NCI-H1417 (cell line): ENCODE measurements at regions not wholly inside any gene's neighbourhood (a gene's known extent, or its start where the extent isn't known, plus 50 kb on each side); places are given as distances from the start of the nearest gene placed in this dataset.

ENCODE experiments used
- DNase-seq, 3 experiments: peaks; one replicate each; lab custom pipeline; 2025; lab: John Stamatoyannopoulos, UW

GRCh38 chr2:173589604-173590275, 235.1 kb downstream of the CDCA7 start:
- peak in 1 of 3 experiments; percentile 16 for DNase-seq

GRCh38 chr2:173590276-173590861, 235.7 kb downstream of the CDCA7 start:
- peak; percentile 31 to 70 (median 43) for DNase-seq

GRCh38 chr2:173593109-173593508, 238.4 kb downstream of the CDCA7 start:
- DNase-seq: no peak

- no peak for DNase-seq
These were observed 241.6 kb downstream of the CDCA7 start for GRCh38 chr2:173596244-173596643.

- no peak for DNase-seq
These were observed 243.9 kb downstream of the CDCA7 start for GRCh38 chr2:173598525-173598924.

- no peak for DNase-seq
These were observed 245.2 kb downstream of the CDCA7 start for GRCh38 chr2:173599821-173600359.

GRCh38 chr2:173602153-173602795, 247.6 kb downstream of the CDCA7 start:
- no peak for DNase-seq

DNA sequence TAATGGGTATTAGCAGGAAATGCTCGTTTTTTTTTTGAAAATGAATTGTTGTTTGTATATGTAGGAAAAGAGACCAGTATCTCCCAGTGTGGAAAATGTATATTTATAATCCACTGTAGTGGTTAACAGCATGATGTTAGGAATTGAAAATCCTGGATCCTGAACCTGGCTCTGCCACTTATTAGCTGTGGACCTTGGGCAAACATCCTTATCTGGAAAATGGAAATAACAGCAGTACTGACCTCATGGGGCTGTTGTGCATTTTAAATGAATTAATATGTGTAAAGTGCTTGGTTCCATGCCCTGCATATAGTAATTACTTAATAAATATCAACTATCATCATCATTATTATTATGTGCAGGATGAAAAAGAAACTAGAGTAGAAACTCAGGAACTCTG, 251.3 kb downstream of the CDCA7 start:
- DNase-seq: no peak

DNA sequence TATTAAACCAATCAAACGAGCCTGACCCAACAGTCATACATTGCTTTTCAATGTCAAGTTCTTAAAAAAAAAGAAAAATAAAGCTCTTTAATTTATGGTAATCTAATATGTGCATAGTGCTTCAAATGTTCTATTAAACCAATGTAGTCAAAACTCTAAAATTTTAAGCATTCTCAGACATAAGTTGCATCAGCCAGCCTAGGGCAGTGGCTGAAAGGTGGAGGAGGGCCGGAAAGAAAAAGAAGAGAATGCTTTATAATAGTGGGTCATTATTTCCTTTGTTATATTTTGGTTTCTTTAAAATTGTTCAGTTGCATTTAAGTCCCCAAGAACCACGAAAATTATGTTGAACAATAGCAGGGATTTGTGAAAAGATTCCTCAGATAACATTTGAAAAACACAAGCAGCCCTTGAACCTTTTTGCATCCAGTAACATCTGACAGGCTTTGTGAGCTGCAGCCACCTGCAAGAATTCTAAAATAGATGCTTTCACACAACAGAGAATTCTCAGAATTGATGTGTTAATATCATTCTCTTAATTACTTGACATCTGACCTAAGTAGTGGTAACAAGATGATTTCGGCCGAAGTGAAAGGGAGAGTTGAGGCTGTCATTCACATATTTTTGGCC, 252.1 kb downstream of the CDCA7 start:
- no peak for DNase-seq

- peak in 2 of 3 experiments; percentile 1 to 19 for DNase-seq
These were observed 253.1 kb downstream of the CDCA7 start for GRCh38 chr2:173607606-173608311.

GRCh38 chr2:173611121-173611520, 256.4 kb downstream of the CDCA7 start:
- no peak for DNase-seq

DNA sequence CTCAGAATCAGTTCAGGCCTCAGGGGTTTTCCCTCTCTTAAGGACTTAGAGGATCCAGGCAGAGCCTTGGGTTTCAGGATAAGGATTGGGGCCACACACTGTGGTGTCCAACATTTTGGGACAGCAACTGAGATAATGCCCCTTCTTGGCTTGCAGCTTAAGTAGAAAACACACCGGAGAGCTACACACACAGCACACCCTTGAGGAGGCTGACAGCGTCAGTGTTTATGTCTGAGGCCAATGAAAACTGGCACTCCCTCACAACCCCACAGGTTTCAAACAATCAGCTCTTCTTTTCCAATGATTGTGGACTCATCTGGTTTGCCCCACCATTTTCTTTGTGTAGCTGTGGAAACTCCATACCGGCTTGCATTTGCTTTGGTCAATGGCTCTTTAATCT, 257.7 kb downstream of the CDCA7 start:
- no peak for DNase-seq

- no peak for DNase-seq
These were observed 258.7 kb downstream of the CDCA7 start for GRCh38 chr2:173613386-173613785.

DNA sequence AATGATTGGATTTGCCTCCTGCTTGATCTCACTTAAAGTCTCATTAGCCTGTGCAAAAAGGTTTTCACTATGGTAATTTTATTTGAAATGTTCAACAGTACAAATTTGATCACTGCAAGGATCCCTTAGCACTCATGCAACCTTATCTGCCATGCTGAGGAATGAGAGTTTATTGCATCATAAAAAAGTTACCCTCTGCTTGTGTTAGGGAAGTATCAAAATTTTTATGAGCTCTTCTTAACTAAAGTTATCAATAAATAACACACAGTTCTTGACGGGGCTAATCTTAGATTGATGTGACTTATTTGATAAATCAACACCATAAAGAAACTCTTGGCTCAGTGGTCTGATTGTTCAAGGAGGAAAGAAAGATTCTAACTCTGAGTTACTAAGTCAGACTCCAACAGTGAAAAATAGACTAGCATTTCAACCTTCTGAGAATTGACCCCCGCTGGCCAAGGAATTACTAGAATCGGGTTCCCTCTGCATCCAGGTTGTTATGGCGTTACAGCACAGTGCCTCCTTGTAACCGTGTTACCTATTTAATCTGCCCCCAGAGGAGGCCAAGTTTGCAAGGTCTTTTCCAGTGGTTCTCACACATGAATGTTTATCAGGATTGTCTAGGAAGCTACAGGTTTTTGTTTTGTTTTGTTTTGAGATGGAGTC, 259.7 kb downstream of the CDCA7 start:
- no peak for DNase-seq

GRCh38 chr2:173623438-173624319, 269.0 kb downstream of the CDCA7 start:
- DNase-seq: no peak

DNA sequence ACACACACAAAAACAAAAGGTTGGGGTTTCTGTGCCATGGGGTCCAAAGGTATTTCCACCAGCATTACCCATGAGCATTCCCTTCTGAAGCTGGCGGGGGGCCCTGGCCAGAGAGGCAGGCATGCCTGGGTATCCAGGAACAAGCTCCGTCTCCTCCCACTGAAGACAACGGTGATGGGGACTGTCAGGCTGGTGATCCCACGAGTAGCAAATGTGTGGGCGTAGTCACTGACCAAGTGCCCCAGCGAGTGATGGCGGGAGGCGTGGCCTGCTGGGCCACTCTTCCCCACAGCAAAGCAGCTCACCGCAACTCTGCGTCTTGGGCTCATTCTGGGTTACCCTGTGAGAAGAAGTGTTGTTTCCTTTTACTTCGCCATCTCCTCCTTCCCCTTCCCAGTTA, 270.6 kb downstream of the CDCA7 start:
- DNase-seq: no peak

- no peak for DNase-seq
These were observed 274.4 kb downstream of the CDCA7 start for GRCh38 chr2:173629076-173629475.

- no peak for DNase-seq
These were observed 275.9 kb downstream of the CDCA7 start for GRCh38 chr2:173630425-173631126.

DNA sequence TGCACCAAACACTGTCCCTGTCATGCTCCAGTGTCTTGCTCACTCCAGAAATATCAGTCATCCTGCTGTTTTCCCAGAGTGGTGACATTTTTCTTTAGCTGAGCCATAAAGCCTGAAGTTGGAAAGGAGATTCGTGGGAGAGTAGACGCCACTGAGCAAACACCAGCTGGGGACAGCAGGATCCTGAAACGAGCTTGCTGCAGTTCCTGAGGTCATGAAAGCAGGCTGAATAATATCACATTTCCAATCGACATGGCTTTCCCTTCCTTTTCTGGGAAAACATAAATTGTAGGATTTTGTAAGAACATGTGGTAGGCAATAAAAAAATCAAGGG, 276.4 kb downstream of the CDCA7 start:
- peak in 1 of 3 experiments; percentile 3 for DNase-seq

GRCh38 chr2:173644146-173644545, 289.5 kb downstream of the CDCA7 start:
- no peak for DNase-seq
